Panc1 (cell line): ENCODE measurements at regions not wholly inside any gene's neighbourhood (a gene's known extent, or its start where the extent isn't known, plus 50 kb on each side); places are given as distances from the start of the nearest gene placed in this dataset.

ENCODE experiments used
- CTCF ChIP-seq: fragments of 450-650 bp; IDR thresholded peaks from 2 replicates; pipeline ENCODE4 v1.5.1; 2017; ENCODE audit warnings: mild to moderate bottlenecking
- POLR2AphosphoS5 ChIP-seq: IDR thresholded peaks from 2 replicates; pipeline ENCODE4 v1.6.1; 2012; ENCODE audit warnings: mild to moderate bottlenecking, low read depth, low read length, moderate library complexity
- SIN3A ChIP-seq: IDR thresholded peaks from 2 replicates; pipeline ENCODE4 v1.6.1; 2012; ENCODE audit warnings: low read depth, mild to moderate bottlenecking, low read length, moderate library complexity, borderline replicate concordance; ENCODE audit not compliant: insufficient read depth
- TF ChIP-seq, protein P1 (sequence below), 2 experiments: IDR thresholded peaks; 2 replicates each; pipeline ENCODE4 v1.6.1; 2011 to 2012; ENCODE audit warnings: low read depth in 2 of 2, control low read depth in 1 of 2, low read length in 1 of 2, mild to moderate bottlenecking in 1 of 2, moderate library complexity in 1 of 2; ENCODE audit not compliant: insufficient read depth in 1 of 2

DNA sequence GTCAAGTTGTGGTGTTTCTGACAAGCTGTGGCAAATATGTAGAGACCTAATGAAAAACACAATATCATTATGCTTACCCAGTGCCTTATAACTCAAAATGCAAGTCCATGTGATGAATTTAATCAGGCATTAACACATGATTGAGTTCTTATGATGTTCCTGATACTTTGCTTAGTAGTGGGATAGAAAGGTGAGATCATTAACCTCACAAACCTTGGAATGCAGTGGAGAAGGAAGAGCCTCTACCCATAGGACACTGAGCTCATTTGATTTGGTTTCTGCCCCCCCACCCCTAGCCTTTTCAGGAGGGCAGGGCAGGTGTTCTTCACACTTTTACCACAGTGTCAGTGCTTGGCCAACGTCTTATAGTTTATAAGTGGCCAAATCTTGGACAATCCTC is 683.6 kb upstream of the CPEB2 start:
- no peak for TF ChIP-seq CTCF
- no peak for TF ChIP-seq POLR2AphosphoS5
- TF ChIP-seq, protein P1, sequence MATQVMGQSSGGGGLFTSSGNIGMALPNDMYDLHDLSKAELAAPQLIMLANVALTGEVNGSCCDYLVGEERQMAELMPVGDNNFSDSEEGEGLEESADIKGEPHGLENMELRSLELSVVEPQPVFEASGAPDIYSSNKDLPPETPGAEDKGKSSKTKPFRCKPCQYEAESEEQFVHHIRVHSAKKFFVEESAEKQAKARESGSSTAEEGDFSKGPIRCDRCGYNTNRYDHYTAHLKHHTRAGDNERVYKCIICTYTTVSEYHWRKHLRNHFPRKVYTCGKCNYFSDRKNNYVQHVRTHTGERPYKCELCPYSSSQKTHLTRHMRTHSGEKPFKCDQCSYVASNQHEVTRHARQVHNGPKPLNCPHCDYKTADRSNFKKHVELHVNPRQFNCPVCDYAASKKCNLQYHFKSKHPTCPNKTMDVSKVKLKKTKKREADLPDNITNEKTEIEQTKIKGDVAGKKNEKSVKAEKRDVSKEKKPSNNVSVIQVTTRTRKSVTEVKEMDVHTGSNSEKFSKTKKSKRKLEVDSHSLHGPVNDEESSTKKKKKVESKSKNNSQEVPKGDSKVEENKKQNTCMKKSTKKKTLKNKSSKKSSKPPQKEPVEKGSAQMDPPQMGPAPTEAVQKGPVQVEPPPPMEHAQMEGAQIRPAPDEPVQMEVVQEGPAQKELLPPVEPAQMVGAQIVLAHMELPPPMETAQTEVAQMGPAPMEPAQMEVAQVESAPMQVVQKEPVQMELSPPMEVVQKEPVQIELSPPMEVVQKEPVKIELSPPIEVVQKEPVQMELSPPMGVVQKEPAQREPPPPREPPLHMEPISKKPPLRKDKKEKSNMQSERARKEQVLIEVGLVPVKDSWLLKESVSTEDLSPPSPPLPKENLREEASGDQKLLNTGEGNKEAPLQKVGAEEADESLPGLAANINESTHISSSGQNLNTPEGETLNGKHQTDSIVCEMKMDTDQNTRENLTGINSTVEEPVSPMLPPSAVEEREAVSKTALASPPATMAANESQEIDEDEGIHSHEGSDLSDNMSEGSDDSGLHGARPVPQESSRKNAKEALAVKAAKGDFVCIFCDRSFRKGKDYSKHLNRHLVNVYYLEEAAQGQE (IDR thresholded peaks at IDR 0.05; ENCODE audit: insufficient read depth in 1 of 2, low read depth in 2 of 2, low read length in 1 of 2): no peak
- TF ChIP-seq SIN3A: no peak
